Left ventricle myocardium inferior (tissue), 1 donor: ENCODE measurements at regions not wholly inside any gene's neighbourhood (a gene's known extent, or its start where the extent isn't known, plus 50 kb on each side); places are given as distances from the start of the nearest gene placed in this dataset.
A peak's percentile ranks its signal among the peaks of the same experiment; 100 is the strongest.

Experiments used
- DNase-seq: peaks from one replicate; pipeline ENCODE4 v3.0.0-alpha.2; 2020
- H3K27ac ChIP-seq: fragments of 200-600 bp; replicated peaks from 2 replicates; pipeline ENCODE4 v1.8.0; 2021
- H3K27me3 ChIP-seq: fragments of 200-600 bp; 2 replicates; pipeline ENCODE4 v1.8.0; 2021; ENCODE audit warnings: low read depth
- H3K36me3 ChIP-seq: fragments of 200-600 bp; 2 replicates; pipeline ENCODE4 v1.8.0; 2021
- H3K4me1 ChIP-seq: fragments of 200-600 bp; 2 replicates; pipeline ENCODE4 v1.8.0; 2021
- H3K4me3 ChIP-seq: fragments of 200-600 bp; 2 replicates; pipeline ENCODE4 v1.8.0; 2021; ENCODE audit warnings: mild to moderate bottlenecking, moderate library complexity
- H3K9me3 ChIP-seq: fragments of 200-600 bp; replicated peaks from 2 replicates; pipeline ENCODE4 v1.8.0; 2021
- intact Hi-C: fragments of 100-400 bp; cut with micrococcal nuclease; formaldehyde crosslinking; loops from one replicate; pipeline ENCODE4 v1.11.0; 2022
- TF ChIP-seq, protein P1 (sequence below): fragments of 200-600 bp; IDR thresholded peaks from 2 replicates; pipeline ENCODE4 v1.8.0; 2021; ENCODE audit warnings: antibody characterized with exemption, mild to moderate bottlenecking, borderline replicate concordance
- donor health status: DM: no; HTN: yes; CAD: no; lungs with severe emphysema.

DNA sequence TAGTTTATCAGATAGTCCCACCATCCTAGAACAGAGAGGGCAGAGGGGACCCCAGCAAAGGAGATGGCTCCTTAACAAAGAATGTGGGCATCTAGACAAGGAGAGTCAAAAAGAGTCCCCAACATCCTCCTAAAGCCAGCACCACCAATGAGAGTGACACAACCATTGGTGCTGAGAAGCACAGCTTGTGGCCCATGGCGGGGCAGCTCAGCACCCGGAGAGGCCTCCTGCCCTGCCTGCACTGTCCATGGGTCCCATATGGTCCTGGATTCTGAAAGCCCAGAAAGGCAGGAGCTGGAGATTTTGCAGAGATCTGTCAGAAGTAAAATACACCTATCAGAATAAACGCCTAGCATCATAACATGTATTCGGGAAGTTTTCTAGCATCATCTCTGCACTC is 311.8 kb upstream of the ZNF32 start:
- TF ChIP-seq, protein P1, sequence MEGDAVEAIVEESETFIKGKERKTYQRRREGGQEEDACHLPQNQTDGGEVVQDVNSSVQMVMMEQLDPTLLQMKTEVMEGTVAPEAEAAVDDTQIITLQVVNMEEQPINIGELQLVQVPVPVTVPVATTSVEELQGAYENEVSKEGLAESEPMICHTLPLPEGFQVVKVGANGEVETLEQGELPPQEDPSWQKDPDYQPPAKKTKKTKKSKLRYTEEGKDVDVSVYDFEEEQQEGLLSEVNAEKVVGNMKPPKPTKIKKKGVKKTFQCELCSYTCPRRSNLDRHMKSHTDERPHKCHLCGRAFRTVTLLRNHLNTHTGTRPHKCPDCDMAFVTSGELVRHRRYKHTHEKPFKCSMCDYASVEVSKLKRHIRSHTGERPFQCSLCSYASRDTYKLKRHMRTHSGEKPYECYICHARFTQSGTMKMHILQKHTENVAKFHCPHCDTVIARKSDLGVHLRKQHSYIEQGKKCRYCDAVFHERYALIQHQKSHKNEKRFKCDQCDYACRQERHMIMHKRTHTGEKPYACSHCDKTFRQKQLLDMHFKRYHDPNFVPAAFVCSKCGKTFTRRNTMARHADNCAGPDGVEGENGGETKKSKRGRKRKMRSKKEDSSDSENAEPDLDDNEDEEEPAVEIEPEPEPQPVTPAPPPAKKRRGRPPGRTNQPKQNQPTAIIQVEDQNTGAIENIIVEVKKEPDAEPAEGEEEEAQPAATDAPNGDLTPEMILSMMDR: no peak
- peak overlapping the region; percentile 68 for H3K27ac ChIP-seq
- H3K4me3 ChIP-seq: no peak overlapping the region
- no peaks in the 10 kb centered on the region for H3K36me3 ChIP-seq
- H3K4me1 ChIP-seq: peaks cover 24% of the 10 kb centered on the region
- H3K9me3 ChIP-seq: no peaks in the 10 kb centered on the region
- H3K27me3 ChIP-seq: no peaks in the 10 kb centered on the region
- intact Hi-C loops: no loop called here
- no peak for DNase-seq

DNA sequence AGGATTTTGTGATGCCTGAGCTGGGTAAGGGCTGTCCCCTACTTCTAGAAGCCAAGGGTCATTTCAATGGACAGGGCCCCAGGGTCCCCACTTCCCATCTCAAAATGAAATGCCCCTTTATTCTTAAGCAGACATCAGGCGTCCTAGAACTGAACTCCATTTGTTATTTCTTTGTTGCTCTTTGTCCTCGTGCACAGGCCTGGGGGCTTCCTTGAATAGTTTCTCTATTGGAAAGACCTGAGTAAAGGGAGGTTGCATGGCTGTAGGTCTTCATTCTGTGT is 311.4 kb upstream of the ZNF32 start:
- H3K9me3 ChIP-seq: no peaks in the 10 kb centered on the region
- intact Hi-C loops: no loop called here

DNA sequence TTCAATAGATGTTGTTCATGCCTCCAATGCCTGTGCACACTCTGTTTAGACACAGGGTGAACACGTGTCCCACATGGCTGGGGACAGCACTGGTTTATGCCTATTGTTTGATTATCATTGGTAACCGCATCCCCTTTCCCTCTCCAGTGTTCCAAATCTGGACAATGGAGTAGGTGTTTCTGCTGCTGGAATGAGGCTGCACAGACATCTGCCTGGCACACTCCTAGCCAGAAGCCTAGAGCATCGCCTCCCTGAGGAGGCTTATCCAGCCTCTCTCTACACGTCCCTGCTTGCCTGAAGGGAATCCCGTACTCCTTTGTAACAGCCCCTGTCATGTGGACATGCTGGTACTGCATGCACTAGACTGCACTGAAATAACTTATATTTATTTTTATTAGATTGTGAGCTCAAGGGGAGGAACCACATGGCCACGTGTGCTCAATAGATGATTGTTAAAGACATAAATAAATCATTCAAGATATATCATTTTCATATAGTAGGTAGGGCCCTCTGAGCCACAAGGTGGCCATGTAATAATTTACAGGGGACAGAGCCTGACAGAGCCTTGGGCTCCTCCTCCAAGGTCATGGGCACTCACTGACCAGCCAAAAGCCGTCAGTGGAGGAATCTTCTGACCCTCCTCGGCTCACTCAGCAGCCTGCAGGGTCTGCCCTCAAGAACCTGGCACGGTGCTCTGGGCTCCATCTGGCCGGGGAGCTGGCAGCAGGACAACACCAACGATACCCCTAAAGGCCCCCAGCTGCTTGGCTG is 310.9 kb upstream of the ZNF32 start:
- no peaks in the 10 kb centered on the region for H3K9me3 ChIP-seq
- intact Hi-C loops: no loop called here
- DNase-seq: no peak
- peaks cover 21% of the 10 kb centered on the region for H3K4me1 ChIP-seq
- TF ChIP-seq, protein P1: no peak
- H3K4me3 ChIP-seq: no peak overlapping the region
- H3K27me3 ChIP-seq: no peaks in the 10 kb centered on the region
- peak overlapping the region; percentile 68 for H3K27ac ChIP-seq
- no peaks in the 10 kb centered on the region for H3K36me3 ChIP-seq

More for the DNA sequence above, 311.4 kb upstream of the ZNF32 start:
- H3K36me3 ChIP-seq: no peaks in the 10 kb centered on the region
- peak overlapping the region; percentile 68 for H3K27ac ChIP-seq
- TF ChIP-seq, protein P1: no peak
- H3K27me3 ChIP-seq: no peaks in the 10 kb centered on the region
- DNase-seq: no peak
- no peak overlapping the region for H3K4me3 ChIP-seq
- H3K4me1 ChIP-seq: peaks cover 21% of the 10 kb centered on the region

DNA sequence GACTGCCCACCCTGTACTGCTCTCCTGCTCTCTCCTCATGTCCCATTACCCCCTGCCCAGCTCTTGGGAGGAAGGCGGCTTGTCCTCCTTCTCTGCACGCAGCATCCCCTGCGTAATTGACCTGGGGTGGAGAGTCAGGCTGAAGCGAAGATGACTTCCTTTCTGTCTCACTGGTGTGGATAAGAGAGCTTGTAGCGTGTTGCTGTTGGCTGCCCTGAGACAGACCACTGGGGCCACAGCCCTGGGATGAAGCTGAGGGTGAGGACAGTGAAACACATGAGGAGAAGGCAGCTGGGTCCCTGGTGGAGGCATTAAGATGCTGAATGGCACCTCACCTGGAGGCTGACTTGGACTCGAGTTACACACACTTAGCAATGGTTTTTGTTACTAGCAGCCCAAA is 310.3 kb upstream of the ZNF32 start:
- no peaks in the 10 kb centered on the region for H3K36me3 ChIP-seq
- no peaks in the 10 kb centered on the region for H3K27me3 ChIP-seq
- peaks cover 15% of the 10 kb centered on the region for H3K4me1 ChIP-seq
- no peak overlapping the region for H3K4me3 ChIP-seq
- no peak for DNase-seq
- H3K27ac ChIP-seq: no peak overlapping the region
- H3K9me3 ChIP-seq: no peaks in the 10 kb centered on the region
- intact Hi-C loops: no loop called here
- TF ChIP-seq, protein P1: no peak

DNA sequence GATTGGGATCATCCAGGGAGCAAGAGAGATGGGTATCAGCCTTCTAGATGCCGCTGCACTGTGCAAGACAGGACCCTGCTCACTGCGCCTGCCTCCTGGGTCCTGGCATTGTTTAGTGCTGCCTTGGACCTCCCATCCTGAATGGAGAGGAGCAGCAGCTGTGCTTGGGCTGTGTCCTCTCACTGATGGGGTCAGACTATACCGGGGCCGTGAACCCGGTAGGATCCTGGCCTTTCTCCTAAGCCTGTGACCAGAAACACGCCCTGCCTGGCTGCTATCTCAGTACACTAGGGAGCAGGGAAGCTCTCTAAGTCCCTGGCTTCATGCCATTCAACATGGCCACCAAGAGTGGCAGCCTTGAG is 309.4 kb upstream of the ZNF32 start:
- Histone ChIP-seq H3K27ac (no peak overlapping the region), H3K4me3 (no peak overlapping the region), H3K4me1 (peaks cover 10% of the 10 kb centered on the region), H3K27me3 (no peaks in the 10 kb centered on the region), H3K9me3 (no peaks in the 10 kb centered on the region), H3K36me3 (no peaks in the 10 kb centered on the region)
- intact Hi-C loops: no loop called here
- no peak for DNase-seq
- TF ChIP-seq, protein P1: no peak
